GM13976 (cell line): ENCODE measurements at regions not wholly inside any gene's neighbourhood (a gene's known extent, or its start where the extent isn't known, plus 50 kb on each side); places are given as distances from the start of the nearest gene placed in this dataset.

Source experiments
- DNase-seq: peaks from one replicate; pipeline ENCODE4 v3.0.0; 2012; ENCODE audit warnings: low spot score
- in situ Hi-C: fragments of 300-500 bp; cut with MboI; formaldehyde crosslinking; loops from one replicate; pipeline ENCODE4 v1.12.0; 2022; ENCODE audit warnings: low sequenced_read_pairs, mixed read lengths, inconsistent platforms; ENCODE audit not compliant: unreplicated experiment
- TF ChIP-seq, protein P1 (sequence below): IDR thresholded peaks from 2 replicates; pipeline ENCODE4 v1.5.1; 2012; ENCODE audit warnings: borderline replicate concordance, mild to moderate bottlenecking; ENCODE audit not compliant: insufficient read depth; ENCODE audit errors: extremely low read depth, missing control alignments, control extremely low read depth

DNA sequence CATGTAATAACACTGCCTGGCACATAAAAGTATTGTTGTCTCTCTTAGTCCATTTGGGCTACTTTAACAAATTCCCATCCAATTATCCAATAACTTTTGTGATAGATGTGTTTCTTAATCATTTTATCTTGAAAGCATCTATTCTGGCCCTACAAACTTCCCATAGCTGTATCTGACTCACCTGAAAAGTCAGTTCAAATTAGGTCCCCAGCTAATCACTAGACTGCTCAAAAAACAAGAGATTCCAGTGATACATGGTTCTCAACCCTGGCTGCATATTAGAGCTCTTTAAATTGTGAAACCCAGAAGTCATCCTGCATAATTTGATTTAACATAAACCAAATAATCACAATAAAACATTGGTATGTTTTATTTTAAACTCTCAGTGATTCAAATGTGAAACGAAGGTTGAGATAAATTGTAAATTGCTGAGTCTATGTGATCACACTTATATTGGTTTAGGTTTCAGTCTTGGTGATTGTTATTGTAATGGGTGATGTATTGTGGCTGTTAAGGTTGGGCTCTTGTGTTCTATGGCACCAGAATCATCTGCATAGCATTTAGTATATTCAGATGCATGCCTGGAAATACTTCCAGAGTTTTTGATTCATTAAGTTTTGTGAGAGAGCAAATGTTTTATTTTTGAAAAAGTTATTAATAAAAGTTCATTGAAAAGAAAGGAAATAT lies 268.9 kb upstream of the KCNMB2 start:
- TF ChIP-seq, protein P1, sequence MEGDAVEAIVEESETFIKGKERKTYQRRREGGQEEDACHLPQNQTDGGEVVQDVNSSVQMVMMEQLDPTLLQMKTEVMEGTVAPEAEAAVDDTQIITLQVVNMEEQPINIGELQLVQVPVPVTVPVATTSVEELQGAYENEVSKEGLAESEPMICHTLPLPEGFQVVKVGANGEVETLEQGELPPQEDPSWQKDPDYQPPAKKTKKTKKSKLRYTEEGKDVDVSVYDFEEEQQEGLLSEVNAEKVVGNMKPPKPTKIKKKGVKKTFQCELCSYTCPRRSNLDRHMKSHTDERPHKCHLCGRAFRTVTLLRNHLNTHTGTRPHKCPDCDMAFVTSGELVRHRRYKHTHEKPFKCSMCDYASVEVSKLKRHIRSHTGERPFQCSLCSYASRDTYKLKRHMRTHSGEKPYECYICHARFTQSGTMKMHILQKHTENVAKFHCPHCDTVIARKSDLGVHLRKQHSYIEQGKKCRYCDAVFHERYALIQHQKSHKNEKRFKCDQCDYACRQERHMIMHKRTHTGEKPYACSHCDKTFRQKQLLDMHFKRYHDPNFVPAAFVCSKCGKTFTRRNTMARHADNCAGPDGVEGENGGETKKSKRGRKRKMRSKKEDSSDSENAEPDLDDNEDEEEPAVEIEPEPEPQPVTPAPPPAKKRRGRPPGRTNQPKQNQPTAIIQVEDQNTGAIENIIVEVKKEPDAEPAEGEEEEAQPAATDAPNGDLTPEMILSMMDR = no peak
- in situ Hi-C loops = no loop called here
- DNase-seq = no peak

DNA sequence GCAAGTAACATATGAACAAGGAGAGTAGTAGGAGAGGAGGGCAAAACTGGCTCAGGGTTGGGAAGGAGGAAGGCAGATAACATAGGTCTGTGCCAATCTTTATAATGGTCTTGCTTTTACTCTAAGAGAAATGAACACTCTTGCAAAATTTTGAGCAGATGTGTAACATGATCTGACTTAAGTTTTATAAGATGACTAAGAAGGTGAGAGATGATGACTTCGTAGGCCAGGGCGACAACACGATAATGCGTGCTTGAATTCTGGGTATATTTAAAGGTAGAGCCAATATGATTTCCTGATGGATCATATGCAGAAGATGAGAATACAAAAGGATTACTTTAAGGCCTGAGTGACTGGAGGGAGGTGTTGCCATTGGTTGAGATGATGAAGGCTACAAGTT lies 265.4 kb upstream of the KCNMB2 start:
- in situ Hi-C loops = no loop called here

DNA sequence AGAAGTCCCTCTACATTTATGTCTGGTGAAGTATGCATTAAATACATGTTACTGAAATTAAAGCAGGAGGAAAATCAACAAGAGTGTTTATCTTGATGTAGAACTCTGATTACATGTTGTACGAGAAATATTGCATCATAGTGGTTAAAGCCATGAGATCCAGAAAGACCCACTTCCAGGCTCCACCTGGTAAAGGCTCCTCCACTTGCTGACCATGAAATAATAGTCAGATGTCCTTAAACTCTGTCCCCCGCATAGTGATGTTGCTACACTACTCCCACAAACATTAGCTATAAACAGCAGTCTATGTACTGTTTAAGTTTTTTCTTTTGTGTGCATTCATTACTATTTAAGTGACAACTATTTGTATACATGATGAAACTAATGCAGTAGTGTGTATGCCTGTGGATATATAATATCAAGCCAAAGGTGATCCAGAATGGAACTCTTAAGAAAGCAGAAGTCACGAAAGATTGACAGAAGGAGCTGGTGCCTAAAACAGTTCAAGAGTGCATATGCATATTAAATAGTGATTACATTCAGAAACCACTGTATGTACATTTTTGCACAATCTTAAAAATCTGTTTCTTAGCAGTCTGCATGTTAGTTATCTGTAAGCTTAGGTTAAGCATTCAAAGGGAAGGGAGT lies 264.4 kb upstream of the KCNMB2 start:
- in situ Hi-C loops = no loop called here
- TF ChIP-seq, protein P1 = no peak
- no peak for DNase-seq

More for the DNA sequence above, 265.4 kb upstream of the KCNMB2 start:
- TF ChIP-seq, protein P1 = no peak
- DNase-seq = no peak

DNA sequence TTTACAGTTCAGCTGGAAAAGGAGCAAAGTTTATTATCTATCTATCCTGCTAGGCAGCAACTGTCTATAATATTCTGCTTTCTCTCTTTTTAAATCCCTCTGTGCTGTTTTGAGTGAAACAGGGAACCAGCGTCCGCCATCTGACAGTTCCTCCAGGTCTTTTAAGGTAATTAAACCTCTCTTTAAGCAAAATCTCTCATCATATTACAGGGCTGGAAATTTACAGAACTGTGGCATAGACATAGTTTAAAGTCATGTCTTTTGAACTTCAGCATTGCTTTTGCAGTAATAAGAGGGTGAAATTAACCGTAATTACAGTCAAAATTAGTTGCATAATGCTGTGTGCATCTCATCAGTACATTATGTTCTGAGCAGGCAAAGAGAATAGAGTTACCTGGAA lies 263.4 kb upstream of the KCNMB2 start:
- in situ Hi-C loops = no loop called here
- DNase-seq = no peak
- TF ChIP-seq, protein P1 = no peak

DNA sequence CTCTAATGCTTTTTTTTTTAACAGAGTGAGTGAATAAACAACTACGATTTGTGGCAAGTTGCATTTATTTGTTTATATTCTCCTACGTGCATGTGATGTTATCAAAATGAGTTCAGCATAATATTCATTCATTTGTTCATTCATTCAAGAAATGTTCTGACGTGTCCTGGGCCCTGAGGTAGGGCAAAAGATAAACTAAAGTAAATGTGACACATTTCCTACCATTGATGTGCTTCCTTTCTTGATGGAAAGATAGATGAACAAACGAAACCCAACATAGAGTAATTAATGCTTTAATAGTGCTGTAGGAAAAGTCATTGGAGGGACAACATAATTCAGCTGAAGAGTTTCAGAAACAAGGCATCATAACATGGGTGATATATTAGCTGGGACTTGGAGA lies 261.5 kb upstream of the KCNMB2 start:
- TF ChIP-seq, protein P1 = no peak
- in situ Hi-C loops = no loop called here
- DNase-seq = no peak

DNA sequence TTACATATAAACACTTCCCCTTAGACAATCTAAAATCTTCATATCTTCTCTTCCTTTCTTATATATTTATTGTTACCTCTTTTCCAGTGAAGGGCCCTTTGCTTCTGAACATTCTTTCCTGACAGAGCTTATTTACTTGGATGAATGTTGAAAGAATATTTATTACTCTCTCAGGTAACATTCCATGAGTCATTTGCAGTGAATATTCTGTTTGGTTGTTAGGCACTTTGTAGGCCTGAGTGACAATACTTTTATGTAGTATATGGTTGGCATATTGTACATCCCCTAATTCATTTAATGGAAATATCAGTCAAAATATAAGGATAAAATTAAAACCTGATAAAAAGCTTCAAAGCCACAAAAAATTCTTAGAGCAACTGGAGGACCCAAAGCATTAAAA lies 260.9 kb upstream of the KCNMB2 start:
- DNase-seq = no peak
- TF ChIP-seq, protein P1 = no peak
- in situ Hi-C loops = no loop called here
